Medulla oblongata (tissue), 1 donor: ENCODE measurements at regions not wholly inside any gene's neighbourhood (a gene's known extent, or its start where the extent isn't known, plus 50 kb on each side); places are given as distances from the start of the nearest gene placed in this dataset.

Source experiments
- DNase-seq: peaks from one replicate; pipeline ENCODE4 v3.0.0-alpha.2; 2015; ENCODE audit errors: extremely low spot score

DNA sequence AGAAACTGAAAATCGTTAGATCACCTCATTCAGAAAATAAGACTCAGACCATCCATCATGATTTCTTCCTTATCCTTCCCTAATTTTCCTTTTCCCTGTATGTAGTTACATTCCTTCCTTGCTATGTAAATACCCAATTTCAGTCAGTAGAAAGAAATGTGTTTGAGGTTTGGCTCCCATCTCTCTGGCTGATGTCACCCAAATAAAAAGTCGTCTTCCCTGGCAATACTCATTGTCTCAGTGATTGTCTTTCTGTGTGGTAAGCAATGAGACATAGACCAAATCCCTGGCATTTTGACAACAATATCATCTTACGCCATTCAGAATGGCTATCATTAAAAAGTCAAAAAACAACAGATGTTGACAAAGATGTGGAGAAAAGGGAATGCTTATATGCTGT, 303.9 kb upstream of the EDIL3 start:
- no peak for DNase-seq

DNA sequence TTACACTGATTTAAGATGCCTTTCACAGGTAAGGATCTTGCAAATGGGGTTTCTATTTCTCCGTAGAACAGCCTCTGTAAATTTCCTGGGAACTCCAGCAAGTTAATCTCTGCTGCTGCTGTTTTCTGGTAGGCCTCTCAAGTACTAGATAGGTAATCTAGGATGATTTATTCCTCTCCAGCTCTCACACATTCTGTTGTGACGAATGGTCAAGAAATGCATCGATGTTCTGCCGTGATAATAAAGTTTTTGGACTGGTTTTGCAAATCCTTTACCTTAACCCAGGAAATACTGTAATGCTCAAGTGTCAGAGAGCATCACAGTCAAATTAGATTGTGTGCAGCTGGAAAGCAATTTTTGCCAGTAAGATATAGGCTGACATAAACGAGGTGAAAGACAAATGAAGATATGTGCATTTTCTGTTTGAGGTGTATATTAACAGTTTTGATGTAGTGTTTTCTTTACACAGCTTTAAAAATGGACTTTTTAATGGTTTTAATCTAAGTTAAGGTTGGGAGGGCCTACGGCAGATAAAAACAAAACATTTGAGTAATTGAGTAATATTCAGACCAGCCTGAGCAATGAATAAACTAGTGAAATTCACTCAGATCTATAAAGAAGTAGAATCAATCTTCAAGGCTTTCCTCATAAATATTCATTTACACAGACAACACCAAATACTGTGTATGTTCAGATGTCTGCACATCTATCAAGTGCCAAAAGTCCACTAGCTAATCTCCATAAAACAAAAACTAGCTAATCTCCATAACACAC, 300.6 kb upstream of the EDIL3 start:
- no peak for DNase-seq

DNA sequence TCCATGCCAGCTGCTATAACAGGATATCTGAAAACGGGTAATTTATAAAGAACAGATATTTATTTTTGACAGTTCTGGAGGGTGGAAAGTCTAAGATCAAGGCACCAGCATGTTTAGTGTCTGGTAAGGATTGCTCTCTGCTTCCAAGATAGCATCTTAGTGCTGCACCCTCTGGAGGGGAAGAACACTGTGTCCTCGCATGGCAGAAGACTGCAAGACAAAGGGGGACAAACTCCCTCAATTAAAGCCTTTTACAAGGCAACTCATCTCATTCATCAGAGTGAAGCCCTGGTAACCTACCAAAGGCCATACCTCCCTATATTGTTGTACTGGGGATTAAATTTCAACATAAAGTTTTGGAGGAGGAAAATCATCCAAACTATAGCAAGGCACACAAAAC, 298.9 kb upstream of the EDIL3 start:
- no peak for DNase-seq

DNA sequence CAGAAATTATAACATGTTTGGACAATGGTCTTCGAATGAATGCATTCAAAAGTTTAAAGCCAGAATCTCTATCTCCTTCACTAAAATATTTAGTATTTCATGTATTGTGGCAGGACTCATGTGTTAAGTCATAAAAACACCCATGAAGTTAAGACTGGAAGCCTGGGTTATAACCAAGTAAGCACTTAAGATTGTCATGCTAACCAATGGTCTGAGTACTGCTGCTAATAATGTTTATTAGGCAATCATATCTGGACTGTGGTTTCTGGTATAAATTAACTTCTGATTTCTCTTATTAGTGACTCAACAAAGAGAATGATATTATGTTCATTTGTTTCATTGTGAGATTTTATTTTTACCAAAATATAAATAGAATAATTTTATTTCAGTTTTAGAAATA, 297.9 kb upstream of the EDIL3 start:
- DNase-seq = no peak

DNA sequence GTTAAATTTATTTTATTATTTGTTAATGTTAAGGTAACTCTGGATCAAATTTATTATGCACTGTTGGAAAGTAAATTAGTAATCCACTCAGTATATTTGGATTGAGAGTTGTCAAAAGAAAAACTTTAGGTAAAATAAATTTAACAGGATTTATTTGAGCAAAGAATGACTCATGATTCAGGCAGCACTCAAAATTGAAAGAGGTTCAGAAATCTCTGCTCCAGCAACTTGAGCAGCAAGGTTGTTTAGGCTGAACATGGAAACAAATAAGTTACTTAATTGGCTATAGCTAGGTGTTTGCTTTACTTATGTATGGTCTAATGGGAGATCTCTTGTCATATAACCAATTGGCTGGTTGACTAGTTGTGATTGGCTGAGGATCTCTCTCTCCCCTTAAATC, 296.2 kb upstream of the EDIL3 start:
- DNase-seq = no peak

DNA sequence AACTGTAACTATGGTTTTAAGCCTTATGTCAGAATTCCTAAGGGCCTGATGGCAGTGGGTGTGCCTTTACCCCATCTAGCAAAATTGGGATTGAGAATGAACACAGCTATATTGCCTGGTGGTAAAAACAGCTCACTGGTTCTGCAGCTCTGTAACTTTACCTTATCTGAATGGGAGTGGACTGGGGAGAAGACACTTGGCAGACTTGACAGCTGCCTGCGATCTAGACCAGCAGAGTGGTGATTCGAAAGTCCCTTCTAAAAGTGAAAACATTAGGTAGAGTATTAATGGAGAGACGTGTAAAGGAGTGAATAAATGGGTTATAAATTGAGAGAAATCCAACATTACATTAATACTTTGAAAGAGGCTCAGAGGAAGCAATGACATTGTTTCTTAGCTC, 289.1 kb upstream of the EDIL3 start:
- peak; percentile 1 for DNase-seq

DNA sequence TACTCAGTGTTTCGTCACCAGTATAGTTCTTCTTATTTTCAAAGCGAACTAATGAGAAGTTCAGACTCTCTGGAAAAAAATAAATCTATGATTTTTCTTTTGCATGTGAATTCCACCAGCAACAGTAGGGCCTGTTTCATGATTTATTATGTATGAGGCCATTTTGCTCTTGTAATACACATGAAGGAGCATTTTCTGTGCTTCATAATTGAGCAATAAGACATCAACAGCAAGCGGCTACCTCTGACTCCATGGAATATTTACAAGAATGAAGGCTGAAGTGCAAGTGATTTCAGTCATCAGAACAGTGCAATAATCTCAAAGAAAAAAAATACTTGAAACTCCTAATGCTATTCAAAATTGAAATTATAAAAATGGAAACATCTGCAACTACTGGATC, 282.9 kb upstream of the EDIL3 start:
- DNase-seq = peak; percentile 1

DNA sequence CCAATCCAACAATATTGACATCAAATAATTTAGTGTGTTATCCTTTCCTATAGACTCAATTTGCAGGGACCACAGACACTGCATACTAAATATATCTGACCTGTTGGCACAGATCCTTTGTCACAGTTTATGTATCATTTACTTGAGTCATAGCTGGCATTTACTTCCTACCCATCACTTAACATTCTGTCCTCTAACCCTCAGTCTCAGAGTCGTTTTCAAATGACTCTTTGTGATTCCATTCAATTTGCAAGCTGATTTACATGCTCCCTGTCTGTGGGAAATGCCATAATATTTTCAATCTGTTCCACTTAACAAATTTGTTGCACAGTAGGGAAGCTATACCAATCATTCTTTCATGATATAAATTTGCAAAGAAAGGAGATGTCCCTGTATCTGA, 265.7 kb upstream of the EDIL3 start:
- peak; percentile 10 for DNase-seq

DNA sequence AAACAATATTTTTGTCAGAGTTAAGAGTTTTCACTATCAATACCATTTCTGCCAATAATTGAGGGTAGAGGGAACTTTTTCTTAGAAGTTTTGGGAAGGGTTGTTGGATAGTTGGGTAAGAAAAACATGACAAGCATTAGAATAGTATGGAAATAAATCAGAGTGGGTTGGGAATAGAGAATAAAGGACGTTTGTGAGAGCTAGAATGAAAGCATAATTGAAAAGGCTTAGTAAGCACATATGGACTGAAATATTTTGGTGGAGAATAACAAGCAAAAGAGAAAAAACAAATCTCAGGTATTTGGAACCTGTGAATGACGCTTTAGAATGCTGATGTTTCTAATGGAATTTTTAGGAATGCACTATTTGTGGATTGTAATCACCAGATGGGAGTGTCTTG, 262.9 kb upstream of the EDIL3 start:
- no peak for DNase-seq

DNA sequence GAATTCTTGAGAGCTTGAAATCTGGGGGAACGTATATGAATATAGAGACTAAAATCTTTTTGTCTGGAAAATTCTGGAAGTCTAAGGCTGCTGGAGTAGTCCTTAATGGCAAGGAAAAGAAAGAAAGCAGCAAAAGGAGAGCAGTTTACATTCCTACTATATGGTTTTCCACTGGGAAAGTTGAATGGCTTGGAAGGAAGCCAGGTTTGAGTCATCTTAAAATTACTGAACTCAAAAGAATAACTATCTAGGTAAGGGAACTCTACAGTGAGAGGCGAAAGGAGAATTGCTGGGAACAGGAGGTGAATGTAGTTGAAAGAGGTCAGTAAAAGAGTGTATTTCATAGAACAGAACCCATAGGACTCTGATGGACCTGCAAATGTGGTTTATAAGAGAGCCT, 258.1 kb upstream of the EDIL3 start:
- no peak for DNase-seq

DNA sequence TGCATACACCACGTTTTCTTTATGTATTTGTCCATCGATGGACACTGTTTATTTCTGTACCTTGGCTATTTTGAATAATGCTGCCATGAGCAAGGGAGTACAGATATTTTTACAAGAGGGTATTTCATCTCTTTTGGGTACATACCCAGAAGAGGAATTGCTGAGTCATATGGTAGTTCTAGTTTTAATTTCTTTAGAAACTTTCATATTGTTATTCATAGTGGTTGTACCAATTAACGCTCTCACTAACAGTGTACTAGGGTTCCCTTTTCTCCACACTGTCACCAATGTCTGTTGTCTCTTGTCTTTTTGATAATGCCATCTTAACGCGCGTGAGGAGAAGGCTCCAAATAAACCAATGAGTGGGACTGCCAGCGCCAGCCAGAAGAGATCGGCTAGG, 257.6 kb upstream of the EDIL3 start:
- no peak for DNase-seq

DNA sequence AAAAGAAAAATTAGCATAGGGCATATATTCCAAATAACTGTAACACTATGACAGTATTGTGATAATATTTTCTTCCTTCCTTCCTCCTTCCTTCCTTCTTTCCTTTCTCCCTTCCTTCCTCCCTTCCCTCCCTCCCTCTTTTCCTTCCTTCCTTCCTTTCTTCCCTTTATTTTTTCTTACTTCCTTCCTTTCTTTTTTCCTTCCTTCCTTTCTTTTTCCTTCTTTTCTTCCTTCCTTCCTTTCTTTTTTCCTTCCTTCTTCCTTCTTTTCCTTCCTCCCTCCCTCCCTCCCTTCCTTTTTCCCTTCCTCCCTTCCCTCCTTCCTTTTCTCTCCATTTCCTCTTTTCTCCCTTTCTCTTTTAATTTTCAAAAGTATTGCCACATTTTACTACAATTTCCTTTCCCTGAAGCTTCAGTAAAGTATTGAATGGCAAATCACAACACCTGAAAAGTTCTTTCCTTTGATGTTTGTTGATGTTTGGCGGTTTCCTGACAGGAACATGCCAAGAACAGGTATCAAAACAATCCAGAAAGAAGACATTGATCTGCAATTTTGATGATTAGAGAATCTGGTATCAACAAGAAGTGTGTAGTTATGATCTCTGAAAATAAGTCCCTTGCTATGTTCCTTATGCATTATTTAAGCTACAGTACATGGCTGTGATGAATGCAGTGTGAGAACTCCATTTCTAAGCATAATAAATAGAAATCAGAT, 253.1 kb upstream of the EDIL3 start:
- peak; percentile 2 for DNase-seq

DNA sequence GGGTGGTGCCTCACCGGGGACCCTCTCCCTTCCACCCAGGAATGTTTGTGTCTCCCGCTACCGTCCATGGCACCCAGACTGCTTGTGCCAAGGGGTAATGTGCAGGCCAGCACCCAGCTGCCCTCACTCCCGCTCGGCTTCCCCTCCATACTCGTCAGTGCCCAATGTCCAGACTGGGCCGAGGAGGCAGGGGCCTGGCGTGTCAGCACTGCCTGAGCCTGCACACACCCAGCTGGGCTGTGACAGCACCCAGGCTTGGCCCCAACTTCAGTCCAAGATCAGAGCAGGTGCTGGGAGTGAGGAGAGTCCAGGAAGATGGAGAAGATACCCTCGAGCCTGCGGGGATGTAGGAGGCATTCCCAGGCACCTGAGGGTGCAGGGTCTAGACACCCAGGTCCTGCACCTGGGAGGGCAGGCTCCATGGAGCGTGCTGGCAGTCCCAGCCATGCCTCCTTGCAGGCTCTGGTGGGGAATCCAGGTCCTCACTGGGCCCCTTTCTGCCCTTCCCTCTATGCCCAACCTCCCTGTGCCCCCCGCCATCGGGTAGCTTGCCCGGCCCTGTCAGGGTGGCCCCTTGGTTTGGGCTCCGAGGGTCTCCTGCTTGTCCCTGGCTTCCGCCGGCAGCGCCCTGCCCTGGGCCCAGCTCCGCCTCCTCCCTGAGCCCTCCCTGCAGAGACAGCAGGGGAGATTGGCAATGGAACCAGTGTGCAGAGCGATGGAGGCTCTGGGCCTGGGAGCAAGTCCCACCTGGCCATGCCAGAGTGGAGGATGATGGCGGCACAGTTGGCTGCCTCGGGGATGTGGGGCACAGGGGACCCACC, 250.8 kb upstream of the EDIL3 start:
- peak; percentile 1 for DNase-seq

DNA sequence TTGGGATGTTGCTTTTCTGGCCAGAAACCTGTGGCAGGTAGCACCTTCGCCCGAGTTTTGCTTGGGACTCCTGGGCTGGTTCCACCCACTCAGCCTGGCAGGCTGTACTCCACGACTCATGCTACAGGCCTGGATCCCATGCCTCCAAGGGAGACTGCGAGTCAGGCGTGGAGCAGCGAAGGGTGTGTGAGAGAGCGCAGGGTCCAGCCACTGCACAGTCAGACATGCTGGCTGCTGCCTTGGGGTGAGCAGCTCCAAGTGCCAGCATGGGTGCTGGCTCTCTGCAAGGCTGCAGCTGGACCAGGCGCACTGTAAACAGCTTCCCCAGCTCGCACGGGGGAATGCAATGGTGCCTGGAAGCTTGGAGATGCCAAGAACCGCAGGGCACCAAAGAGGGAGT, 249.6 kb upstream of the EDIL3 start:
- DNase-seq = peak; percentile 1

DNA sequence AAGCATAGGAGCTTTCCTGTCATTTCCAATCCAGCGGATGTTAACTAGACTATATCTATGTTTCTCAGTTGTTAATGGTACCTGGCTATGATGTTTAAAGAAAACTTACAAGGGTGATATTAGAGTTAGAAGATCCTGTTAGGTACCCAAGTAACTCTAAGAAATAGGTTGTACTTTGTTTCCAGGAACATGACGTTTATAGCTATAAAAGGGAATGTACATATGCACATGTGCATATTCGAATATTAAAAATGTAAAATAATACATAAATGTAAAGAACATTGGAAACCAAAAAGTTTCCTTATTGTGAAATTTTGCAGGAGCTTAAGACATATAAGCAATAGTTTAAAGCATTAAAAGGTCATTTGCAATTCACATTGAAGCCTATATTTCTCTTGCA, 247.7 kb upstream of the EDIL3 start:
- DNase-seq = no peak

DNA sequence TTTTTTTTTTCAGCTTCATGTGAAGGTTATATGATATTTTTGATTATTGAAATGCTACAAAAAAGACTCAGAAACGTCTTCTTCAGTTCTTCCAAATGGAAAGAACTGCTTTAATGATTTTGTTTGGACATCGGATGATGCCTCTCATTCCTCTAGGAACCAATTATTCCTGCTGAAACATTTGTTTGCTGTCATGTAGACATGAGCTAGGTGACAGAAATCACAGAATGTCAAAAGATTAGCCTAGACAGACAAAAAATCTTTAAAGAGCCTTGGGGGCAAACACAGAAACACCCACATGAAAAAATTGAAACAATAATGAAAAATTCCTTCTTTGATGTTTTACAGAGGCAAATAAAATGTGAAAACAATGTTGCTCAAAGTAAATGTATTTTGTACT, 244.2 kb upstream of the EDIL3 start:
- no peak for DNase-seq

DNA sequence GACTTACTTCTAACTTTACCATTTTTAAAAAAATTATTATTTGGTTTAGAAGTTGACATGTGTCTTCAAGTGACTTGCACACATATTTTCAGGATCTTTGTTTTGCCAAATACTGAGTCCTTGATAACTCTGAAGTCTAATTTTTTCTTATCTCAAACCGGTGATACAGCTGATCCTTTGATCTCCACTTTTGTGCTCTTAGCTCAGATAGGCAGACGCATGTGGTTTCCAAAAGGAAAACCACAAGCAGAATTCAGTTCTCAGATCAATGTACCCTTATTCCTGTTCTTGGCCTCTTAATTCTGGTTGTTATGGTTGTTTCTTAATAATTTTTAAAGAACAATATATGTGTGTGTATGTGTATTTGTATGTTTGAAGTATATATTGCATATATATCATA, 238.3 kb upstream of the EDIL3 start:
- DNase-seq = no peak

DNA sequence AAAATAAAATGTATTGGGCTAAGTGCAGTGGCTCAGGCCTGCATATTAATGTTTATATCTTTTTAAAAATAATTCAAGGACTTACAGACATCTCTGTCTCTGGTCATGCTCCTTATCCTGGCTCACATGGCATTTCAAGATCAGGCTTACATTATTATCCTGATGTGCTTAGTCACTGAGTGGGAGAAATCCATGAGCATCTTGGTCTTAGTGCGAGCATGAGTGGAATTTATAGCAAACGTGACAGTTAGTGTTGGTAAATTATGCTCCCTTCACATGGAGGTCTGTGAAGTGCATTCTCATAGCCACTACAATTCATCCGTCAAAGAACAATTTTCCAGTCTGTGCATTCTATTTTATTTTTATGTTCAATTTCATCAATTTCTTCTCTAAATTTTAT, 237.8 kb upstream of the EDIL3 start:
- no peak for DNase-seq

DNA sequence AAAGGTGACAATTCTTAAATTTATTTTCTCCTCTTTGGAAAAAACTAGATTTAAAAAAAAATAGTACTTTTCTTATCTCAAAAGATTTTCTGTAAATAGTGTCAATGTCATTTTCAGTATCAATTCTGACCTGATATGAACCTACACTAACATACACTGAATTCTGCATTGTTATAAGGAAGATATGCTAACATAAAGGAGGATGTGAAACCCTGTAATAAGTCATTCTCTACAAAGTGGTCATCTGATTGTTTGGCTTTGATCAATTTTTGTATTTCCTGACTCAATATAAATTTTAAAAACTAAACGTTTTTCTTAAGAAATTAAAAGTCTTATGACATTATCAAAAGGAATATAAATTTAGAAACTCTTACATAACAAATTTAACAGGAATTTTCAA, 233.6 kb upstream of the EDIL3 start:
- DNase-seq = no peak

DNA sequence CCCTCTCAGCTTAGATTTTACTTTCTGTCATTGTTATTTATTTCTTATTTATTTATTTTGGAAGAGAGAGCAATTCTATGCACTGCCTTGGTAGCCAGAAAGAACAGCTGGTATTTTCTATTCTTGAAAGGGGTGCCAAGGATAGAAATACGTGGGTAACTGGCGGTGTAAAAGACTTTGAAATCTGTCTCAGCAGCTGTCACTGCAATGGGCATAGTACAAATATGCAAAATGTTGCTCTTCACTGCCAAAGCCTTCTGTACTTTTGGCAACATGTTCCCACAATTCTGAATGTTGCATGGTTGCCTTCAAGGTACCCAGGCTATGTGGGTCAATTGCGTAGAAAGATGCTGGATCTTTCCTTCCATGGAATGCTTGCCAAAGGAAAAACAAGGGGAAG, 230.2 kb upstream of the EDIL3 start:
- no peak for DNase-seq

DNA sequence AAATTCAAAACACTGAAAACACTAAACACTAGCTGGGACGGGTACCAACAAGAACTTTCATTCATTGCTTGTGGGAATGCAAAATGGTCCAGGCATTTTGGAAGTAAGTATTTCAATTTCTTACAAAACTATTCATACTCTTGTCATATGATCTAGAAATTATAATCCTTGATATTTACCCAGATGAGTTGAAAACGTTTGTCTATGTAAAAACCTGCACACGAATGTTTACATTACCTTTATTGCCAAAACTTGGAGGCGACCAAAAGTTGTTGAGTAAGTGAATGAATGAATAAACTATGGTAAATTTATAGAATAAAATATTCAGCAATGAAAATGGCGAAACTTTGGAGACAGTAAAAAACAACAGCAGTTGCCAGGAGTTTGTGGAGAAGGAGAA, 222.1 kb upstream of the EDIL3 start:
- no peak for DNase-seq

DNA sequence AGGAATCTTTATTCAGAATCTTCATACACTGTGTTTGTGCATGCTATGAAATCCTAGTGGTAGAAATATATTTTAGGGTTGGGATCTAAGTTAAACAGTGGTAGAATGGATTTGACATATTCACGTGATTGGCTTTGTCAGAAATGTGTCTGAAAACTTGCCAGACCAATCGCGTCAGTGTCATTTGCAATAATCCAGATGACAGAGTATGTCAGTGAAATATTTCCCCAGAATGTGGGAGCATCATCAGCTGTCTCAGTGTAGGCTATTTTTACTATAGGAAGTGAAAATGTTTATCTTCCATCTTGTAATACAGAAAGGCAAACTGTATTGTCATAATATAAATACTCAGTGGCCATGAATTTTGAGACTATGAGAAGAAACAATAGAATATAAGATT, 220.6 kb upstream of the EDIL3 start:
- no peak for DNase-seq
